B cell (primary cell): ENCODE measurements at regions not wholly inside any gene's neighbourhood (a gene's known extent, or its start where the extent isn't known, plus 50 kb on each side); places are given as distances from the start of the nearest gene placed in this dataset.

Experiments used
- ATAC-seq: fragments of 200-7000 bp; cut with Tn5 transposase; one replicate; pipeline ENCODE4 v1.10.0; 2021; ENCODE audit warnings: low read depth, mild to moderate bottlenecking, moderate number of reproducible peaks, moderate library complexity
- CTCF ChIA-PET: fragments of 350-600 bp; sonication (Branson Sonifier 250); formaldehyde crosslinking; loops from one replicate; lab custom pipeline; 2021; ENCODE audit warnings: antibody characterized with exemption, inconsistent platforms; lab: Charles Lee
- POLR2A ChIA-PET: fragments of 350-600 bp; sonication (Branson Sonifier 250); formaldehyde crosslinking; loops from one replicate; lab custom pipeline; 2021; ENCODE audit warnings: antibody characterized with exemption; lab: Charles Lee
- DNase-seq: peaks from one replicate; pipeline ENCODE4 v3.0.0; 2013
- H2AFZ ChIP-seq: 2 replicates; pipeline ENCODE4 v1.6.1; 2012; ENCODE audit warnings: mild to moderate bottlenecking, low read depth, low read length; ENCODE audit not compliant: insufficient read depth, poor library complexity, severe bottlenecking
- H3K27ac ChIP-seq, 2 donors: 1 replicate in 1 of 2; 2 replicates in 1 of 2; pipeline ENCODE4 v1.5.1; 2012 to 2013; ENCODE audit warnings: low read length in 2 of 2, mild to moderate bottlenecking in 2 of 2, moderate library complexity in 1 of 2
- H3K27me3 ChIP-seq, 4 experiments: fragments of 200-600 bp in 1 of 4; sonication (generic) in 1 of 4; replicated peaks in 1 of 4; 1 replicate in 2 of 4; 2 replicates in 2 of 4; pipeline versions ENCODE4 v1.6.1 to v1.7.0; 2013 to 2016; ENCODE audit warnings: low read length in 3 of 4, mild to moderate bottlenecking in 2 of 4, mixed read lengths in 1 of 4, moderate library complexity in 1 of 4; ENCODE audit not compliant: insufficient read depth in 4 of 4, control insufficient read depth in 3 of 4; ENCODE audit errors: control extremely low read depth in 1 of 4
- H3K36me3 ChIP-seq, 2 experiments: replicated peaks in 1 of 2; 1 replicate in 1 of 2; 2 replicates in 1 of 2; pipeline versions ENCODE4 v1.6.1 to v1.7.1; 2013; ENCODE audit warnings: low read length in 1 of 2; ENCODE audit not compliant: insufficient read depth in 2 of 2, control insufficient read depth in 1 of 2; ENCODE audit errors: control extremely low read depth in 1 of 2, extremely low read depth in 1 of 2
- H3K4me1 ChIP-seq, 2 donors: fragments of 200-600 bp in 1 of 2; sonication (generic) in 1 of 2; 1 replicate in 1 of 2; 2 replicates in 1 of 2; pipeline versions ENCODE4 v1.5.1 to v1.6.1; 2013 to 2017; ENCODE audit warnings: low read length in 2 of 2; ENCODE audit not compliant: control insufficient read depth in 2 of 2, insufficient read depth in 2 of 2
- H3K4me2 ChIP-seq: replicated peaks from 2 replicates; pipeline ENCODE3; 2012; ENCODE audit warnings: mild to moderate bottlenecking, low read depth, low read length; ENCODE audit not compliant: poor library complexity, severe bottlenecking
- H3K4me3 ChIP-seq, 5 experiments: fragments of 200-600 bp in 1 of 5; sonication (generic) in 1 of 5; 1 replicate in 3 of 5; 2 replicates in 2 of 5; pipeline versions ENCODE4 v1.5.1 to v1.7.0; 2011 to 2016; ENCODE audit warnings: low read length in 4 of 5, mild to moderate bottlenecking in 4 of 5, low read depth in 2 of 5, control low read depth in 1 of 5, moderate library complexity in 1 of 5; ENCODE audit not compliant: insufficient read depth in 1 of 5; ENCODE audit errors: control extremely low read depth in 1 of 5, extremely low read depth in 1 of 5
- H3K79me2 ChIP-seq: fragments of 200-600 bp; sonication (generic); one replicate; pipeline ENCODE4 v1.6.0; 2016; ENCODE audit warnings: low read length; ENCODE audit not compliant: control insufficient read depth, insufficient read depth
- H3K9ac ChIP-seq: fragments of 200-600 bp; sonication (generic); 2 replicates; pipeline ENCODE4 v1.6.1; 2017; ENCODE audit warnings: mild to moderate bottlenecking, low read length, moderate library complexity
- H3K9me3 ChIP-seq, 3 donors: one replicate each; pipeline versions ENCODE4 v1.6.1 to v1.7.1; 2013; ENCODE audit warnings: low read length in 2 of 3; ENCODE audit not compliant: control insufficient read depth in 2 of 3, insufficient read depth in 1 of 3; ENCODE audit errors: control extremely low read depth in 1 of 3
- H4K20me1 ChIP-seq: 2 replicates; pipeline ENCODE4 v1.6.0; 2012; ENCODE audit warnings: mild to moderate bottlenecking, low read length; ENCODE audit not compliant: insufficient read depth, control insufficient read depth, poor library complexity, severe bottlenecking
- H3K27ac Mint-ChIP-seq: one replicate; pipeline ENCODE4 v1.8.0; 2021; ENCODE audit warnings: mixed read lengths
- H3K27me3 Mint-ChIP-seq: one replicate; pipeline ENCODE4 v1.8.0; 2021; ENCODE audit warnings: mixed read lengths
- H3K4me1 Mint-ChIP-seq: one replicate; pipeline ENCODE4 v1.8.0; 2021; ENCODE audit warnings: mixed read lengths
- H3K4me3 Mint-ChIP-seq: one replicate; pipeline ENCODE4 v1.8.0; 2021; ENCODE audit warnings: mixed read lengths
- H3K9me3 Mint-ChIP-seq: one replicate; pipeline ENCODE4 v1.8.0; 2022; ENCODE audit warnings: mixed read lengths; ENCODE audit not compliant: insufficient read depth
- CTCF ChIP-seq: fragments of 200-600 bp; IDR thresholded peaks from one replicate; pipeline ENCODE4 v1.8.0; 2022; ENCODE audit warnings: antibody characterized with exemption, mild to moderate bottlenecking
- EZH2 ChIP-seq: IDR thresholded peaks from 2 replicates; pipeline ENCODE4 v1.6.1; 2012; ENCODE audit warnings: borderline replicate concordance, low read depth, mild to moderate bottlenecking, moderate library complexity, low read length; ENCODE audit not compliant: insufficient read depth, poor library complexity, severe bottlenecking
- WGBS: methylation state at CpG from one replicate; pipeline ENCODE4 v1.1.5; 2013; ENCODE audit warnings: missing lambda C conversion rate; ENCODE audit not compliant: insufficient coverage; 5-methylcytosine and 5-hydroxymethylcytosine counted together
- intact Hi-C: fragments of 100-400 bp; cut with micrococcal nuclease; formaldehyde crosslinking; loops from one replicate; pipeline ENCODE4 v1.10.0; 2022

DNA sequence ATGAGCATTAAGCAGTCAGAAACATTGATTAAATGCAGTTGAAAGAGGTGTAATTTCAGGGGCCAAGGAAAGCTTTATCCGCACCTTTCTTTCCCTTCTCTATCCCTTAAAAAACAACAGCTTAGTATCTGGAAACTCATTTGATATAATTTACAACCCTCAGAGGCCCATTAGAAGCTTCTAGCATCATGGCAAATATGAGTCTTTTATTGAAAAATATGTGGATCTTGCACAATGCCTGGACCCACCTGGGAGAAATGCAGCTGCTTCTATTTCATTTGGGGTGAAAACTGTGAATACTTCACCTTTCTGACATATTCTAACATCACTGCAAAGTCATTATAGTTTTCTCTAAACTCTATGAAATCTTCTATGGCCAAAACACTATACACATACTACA, 492.2 kb upstream of the PSMD7 start:
- Histone ChIP-seq H4K20me1 (no peaks in the 10 kb centered on the region), H3K4me3 (no peak overlapping the region), H3K27me3 (no peaks in the 10 kb centered on the region), H3K4me1 (no peaks in the 10 kb centered on the region), H2AFZ (no peak overlapping the region), H3K4me2 (no peak overlapping the region), H3K36me3 (no peaks in the 10 kb centered on the region), H3K9me3 (no peaks in the 10 kb centered on the region), H3K9ac (no peak overlapping the region), H3K79me2 (no peaks in the 10 kb centered on the region), H3K27ac (no peak overlapping the region)
- H3K27ac Mint-ChIP-seq = no peak overlapping the region
- H3K4me1 Mint-ChIP-seq = no peaks in the 10 kb centered on the region
- intact Hi-C loops = no loop called here
- POLR2A ChIA-PET = no interaction called here
- ATAC-seq (no peak), DNase-seq (no peak)
- no peaks in the 10 kb centered on the region for H3K27me3 Mint-ChIP-seq
- H3K9me3 Mint-ChIP-seq = no peaks in the 10 kb centered on the region
- no peak overlapping the region for H3K4me3 Mint-ChIP-seq
- CTCF ChIA-PET = no interaction called here
- no CpG with 5 or more reads among the region's 1 CpG for WGBS
- TF ChIP-seq EZH2 = no peak
- no peak for TF ChIP-seq CTCF

GRCh38 chr16:73798471-73798870, 498.1 kb upstream of the PSMD7 start:
- TF ChIP-seq EZH2 (no peak), CTCF (no peak)
- POLR2A ChIA-PET = no interaction called here

More at GRCh38 chr16:73798471-73798870, 498.1 kb upstream of the PSMD7 start:
- no peak overlapping the region for H3K4me2 ChIP-seq
- no peak overlapping the region for H3K4me3 Mint-ChIP-seq
- no peak overlapping the region for H2AFZ ChIP-seq
- H3K79me2 ChIP-seq = no peaks in the 10 kb centered on the region
- DNase-seq (no peak), ATAC-seq (no peak)
- H3K9me3 ChIP-seq = no peaks in the 10 kb centered on the region
- no peaks in the 10 kb centered on the region for H3K36me3 ChIP-seq
- H3K4me1 Mint-ChIP-seq = no peaks in the 10 kb centered on the region
- H3K9ac ChIP-seq = no peak overlapping the region
- H4K20me1 ChIP-seq = no peaks in the 10 kb centered on the region
- H3K27me3 Mint-ChIP-seq = peaks cover 3% of the 10 kb centered on the region
- intact Hi-C loops = no loop called here
- H3K27ac ChIP-seq = no peak overlapping the region
- no peak overlapping the region for H3K4me3 ChIP-seq
- 68% methylated on average over 3 of the region's 5 CpGs for WGBS
- no peaks in the 10 kb centered on the region for H3K4me1 ChIP-seq
- H3K9me3 Mint-ChIP-seq = peaks cover 2% of the 10 kb centered on the region
- H3K27ac Mint-ChIP-seq = no peak overlapping the region
- CTCF ChIA-PET = no interaction called here
- H3K27me3 ChIP-seq = no peaks in the 10 kb centered on the region
